IPS-NIHi7 (cell line): ENCODE measurements at regions not wholly inside any gene's neighbourhood (a gene's known extent, or its start where the extent isn't known, plus 50 kb on each side); places are given as distances from the start of the nearest gene placed in this dataset.
"Not testable (repeated sequence)": the region's sequence is repeated elsewhere in the genome, so short reads cannot be mapped to it uniquely, and the experiment has no call there.

Experiments used
- DNase-seq: peaks from one replicate; pipeline ENCODE4 v3.0.0; 2012; ENCODE audit warnings: mixed read lengths; ENCODE audit errors: extremely low spot score

DNA sequence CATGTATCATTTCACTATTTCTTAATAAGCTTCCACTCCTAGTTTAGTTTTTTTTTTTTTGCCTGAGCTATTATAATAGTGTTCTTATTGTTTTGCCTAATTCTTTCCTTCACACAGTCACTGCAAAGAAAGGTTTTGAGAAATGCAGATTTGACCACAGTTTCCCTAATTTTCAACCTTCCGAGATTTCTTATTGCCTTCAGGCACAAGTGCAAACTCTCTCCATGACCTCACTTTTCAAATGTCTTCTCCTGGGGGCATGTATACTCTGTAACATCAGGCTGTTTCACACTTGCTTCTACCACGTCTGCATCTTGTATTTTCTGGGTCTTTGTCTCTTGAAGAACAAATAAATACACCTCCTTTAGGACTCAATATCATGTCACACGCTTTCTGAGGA lies 339.0 kb upstream of the CITED2 start:
- DNase-seq, result no peak

DNA sequence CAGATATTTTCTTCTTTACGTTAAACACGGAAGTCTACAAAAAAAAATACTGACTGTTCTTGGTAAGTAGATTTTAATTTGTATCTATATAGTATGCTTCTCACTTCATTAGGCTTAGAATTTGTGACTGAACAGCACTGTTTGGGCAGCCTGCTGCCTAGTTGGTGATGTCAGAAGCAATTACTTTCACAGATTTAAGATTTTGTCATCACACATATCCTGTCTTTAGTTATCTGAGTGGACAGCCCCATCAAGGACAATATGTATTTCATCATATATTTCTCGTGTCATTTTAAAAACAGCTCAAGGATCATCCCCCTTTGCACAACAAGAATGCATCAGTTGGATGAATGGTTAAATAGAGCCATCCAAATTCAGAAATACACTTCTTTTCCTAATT lies 338.4 kb upstream of the CITED2 start:
- no peak for DNase-seq

DNA sequence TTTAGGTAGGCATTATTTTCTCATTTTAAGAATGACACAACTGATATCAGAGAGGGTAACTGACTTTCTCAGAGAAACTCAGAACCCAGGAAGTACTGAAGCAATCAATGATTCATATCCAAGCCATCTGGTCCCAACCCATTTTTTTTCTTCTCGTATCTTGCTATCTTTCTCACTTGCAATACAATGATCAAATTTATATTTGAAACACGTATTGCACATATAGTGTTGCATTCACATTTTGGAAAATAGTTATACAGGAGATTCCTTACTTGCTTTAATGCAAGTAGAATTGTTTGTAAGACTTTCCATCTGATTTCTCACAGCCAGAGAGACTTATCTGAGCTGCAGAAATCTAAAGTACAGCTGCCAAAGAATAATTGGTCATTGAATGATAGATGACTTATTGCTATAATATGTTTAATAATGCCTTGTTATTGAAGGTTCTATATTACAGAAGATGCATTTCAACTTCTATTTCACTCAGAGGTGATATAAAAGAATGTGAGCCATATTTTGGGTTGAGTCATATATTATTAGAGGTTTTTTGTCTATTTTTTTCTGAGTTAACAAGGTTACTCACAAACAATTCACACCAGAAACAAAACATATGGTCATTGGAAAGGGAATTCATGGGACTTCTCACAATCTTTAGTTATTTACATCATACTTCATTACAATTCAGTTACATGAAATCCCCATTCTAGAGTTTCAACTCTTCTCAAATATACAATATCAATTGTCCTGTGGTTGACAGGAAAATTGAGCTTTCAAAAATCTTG lies 337.5 kb upstream of the CITED2 start:
- no peak for DNase-seq

DNA sequence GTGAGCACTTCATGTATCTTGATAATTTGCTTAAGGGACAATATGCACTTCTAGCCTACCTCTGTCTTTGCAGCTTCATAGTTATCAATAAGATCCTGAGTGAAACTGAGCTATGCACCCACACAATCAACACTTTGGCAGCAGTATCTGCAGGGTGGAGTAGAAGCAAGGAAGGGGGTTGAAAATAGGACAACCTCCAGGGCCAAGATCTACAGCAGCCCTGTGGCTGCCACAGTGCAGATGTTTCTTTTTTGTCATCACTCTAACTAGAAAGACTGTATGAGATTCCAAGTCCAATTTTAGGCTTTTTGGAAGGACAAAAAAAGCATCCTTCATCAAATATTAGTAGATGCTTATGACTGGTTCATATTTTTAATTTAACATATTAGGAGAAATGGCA lies 336.1 kb upstream of the CITED2 start:
- no peak for DNase-seq

DNA sequence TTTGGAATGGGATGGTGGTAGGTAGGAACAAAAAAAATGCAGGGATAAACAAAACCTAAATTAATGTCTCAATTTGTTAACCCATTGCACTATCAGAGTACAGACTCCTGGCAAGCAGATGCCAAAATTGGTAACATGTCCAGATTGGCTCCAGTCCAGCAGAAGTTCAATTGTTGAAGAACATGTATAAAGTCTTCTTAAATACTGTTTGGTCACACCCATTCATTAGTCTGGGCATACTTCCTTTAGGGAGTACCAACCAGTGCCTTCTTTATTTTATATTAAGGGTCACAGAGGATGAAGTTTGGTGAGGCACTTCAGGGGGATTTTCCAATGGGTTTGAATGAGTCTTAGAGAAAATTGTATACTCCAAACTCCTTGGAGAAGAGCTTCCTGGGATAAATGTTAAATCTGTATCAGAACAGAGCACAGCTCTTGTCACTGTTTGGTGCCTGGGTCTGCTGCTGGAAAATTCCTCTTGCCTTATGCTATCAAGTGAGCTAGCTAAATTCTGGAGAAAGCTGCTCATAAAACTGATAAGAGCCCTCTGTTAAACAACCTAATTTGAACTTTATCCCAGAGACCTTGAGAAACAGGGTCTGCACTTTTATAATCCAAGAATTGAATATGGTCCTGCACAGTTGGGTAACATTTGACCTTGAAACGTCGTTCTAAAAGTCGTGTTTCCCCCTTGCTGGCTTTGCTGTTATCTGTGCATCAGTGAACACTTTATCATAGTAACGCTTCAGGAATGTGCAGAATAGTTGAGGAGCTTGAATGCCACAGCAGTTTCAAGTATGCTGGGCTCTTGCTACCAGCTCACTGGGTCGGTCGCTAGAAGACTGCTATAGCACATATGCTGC lies 334.1 kb upstream of the CITED2 start:
- no peak for DNase-seq

DNA sequence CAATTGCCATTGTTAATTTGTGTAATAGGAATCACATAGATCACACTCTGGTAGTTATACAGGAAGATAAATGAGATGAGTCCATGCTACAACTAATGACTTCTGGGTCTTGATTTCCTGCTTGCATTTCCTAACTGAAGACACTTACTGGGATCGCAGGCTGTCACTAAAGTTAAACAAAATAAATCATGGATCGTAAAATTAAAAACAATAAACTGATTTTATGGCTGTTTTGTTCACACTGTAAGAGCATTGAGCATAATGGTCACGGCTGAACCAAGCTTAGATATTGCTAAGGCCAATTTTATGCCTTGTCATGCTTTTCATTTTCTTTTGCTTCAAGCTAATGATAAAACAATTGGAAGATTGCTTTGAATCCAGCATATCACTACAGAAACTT lies 332.5 kb upstream of the CITED2 start:
- DNase-seq, result no peak

DNA sequence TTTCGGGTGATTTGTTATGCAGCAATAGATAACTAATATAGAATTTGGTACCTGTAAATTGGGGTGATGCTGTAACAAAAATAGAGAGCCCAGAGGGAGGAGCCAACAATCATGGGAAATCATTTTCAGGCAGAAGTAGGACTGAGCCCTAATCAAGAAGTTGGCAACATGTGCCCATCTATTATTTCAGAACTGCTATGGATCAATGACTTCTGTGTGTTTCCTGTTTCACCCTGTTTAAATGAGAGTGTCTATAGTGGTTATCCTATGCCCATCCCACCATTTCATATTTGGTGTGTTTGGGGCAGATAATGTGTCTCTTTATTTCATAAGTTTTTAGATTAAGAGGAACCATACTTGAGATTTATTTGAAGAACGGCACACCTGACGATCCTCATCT lies 330.8 kb upstream of the CITED2 start:
- no peak for DNase-seq

DNA sequence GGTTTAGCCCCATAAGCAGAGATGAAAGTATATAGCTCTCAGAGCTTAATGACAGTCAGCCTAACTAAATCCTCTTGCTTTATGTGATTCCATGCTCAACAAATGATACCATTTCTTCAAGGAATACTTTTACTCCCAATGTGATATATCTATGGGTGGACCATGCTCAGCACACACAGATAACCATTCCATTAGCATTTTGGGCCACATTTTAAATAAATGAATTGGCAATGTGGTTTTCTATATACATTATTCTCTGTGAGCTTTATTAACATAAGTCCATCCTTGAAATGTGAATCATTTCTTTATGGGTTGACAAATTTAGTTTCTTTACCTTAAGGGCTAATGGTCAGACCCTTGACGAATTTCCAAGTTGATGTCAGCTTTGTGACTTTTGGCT lies 329.3 kb upstream of the CITED2 start:
- DNase-seq, result no peak

DNA sequence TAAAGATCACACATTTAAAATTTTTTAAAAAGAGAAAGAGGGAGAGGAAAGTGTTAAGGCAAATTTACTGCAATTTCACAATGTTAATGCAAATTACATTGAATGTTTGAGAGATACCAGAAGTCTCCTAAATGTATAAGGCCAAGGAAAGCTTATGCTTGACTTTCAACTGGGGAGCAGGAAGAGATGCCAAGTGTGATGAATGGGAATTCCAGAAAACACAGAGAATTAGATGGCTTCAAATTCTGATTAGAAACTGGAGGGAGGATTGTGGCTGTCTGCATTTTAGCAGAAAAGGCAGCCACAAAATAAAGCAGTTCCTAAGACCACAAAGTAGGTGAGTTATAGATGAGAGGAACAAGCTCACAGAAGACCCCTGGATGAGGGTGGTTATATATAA lies 328.3 kb upstream of the CITED2 start:
- DNase-seq, result no peak

DNA sequence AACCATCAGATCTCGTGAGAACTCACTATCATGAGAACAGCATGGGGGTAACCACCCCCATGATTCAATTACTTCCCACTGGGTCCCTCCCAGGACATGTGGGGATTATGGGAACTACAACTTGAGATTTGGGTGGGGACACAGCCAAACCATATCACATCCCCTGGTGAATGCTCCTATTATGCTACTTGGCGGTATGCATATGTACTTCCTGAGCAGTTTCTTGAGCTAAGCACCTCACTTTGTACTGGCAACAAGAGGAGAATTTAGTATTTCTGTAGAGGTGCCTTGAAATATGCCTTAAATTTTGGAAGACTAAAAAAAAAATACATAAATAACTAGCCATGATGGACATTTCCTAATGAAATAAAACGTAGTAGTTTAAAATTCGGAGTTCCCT lies 327.2 kb upstream of the CITED2 start:
- DNase-seq, result no peak

DNA sequence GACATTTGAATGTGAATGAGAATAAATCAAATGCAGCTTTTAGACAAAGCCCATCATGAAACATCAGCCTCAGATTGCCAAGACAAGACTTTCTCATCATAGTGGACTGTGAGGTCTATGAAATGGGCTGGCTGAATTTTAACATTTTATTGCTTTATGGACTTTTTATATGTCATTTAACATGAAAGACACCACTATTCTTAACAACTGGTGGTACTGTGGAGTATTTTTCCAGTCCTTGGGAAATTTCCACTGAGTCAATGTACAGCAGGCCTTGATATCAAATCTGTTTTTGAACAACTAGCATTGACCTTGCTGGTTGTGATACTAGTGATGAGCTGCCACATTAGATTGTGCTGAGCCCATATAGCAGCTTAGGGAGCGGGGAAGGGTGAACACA lies 326.6 kb upstream of the CITED2 start:
- DNase-seq, result no peak

DNA sequence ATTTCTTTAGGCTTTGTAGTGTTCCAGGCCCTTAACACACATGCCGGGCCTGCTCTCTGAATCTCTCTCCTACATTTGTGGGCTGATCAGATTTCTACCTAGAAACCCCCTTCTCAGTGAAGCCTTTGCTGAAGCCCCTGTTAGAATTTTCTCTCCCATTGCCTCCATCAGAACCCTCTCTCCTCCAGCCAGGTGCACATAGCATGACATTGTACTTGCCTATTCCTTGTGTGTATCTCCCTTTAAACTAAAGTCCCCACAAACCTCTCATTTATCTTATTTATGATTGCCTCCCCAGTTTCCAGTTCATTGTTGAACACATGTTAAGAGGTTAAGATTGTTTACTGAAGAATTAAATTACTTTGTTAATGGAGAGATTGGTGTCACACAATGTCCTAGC lies 325.5 kb upstream of the CITED2 start:
- DNase-seq, result no peak

DNA sequence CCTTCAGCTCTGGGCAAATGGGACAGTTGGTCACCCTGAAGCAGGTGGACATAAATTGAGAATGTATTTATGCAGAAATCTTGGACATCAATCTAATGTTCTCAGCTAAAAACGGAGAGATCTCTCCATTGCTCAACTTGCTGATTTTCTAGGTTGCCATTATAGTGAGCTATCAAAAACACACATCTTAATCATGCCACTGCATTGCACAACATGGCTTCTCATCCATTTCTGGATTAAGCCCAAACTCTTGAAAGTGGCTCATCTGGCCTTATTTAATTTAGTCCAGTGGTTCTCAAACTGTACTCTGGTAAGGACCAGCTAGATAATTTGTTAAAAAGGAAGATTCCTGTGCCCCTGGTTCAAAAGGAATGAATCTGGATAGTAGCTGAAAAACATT lies 324.9 kb upstream of the CITED2 start:
- DNase-seq, result no peak

DNA sequence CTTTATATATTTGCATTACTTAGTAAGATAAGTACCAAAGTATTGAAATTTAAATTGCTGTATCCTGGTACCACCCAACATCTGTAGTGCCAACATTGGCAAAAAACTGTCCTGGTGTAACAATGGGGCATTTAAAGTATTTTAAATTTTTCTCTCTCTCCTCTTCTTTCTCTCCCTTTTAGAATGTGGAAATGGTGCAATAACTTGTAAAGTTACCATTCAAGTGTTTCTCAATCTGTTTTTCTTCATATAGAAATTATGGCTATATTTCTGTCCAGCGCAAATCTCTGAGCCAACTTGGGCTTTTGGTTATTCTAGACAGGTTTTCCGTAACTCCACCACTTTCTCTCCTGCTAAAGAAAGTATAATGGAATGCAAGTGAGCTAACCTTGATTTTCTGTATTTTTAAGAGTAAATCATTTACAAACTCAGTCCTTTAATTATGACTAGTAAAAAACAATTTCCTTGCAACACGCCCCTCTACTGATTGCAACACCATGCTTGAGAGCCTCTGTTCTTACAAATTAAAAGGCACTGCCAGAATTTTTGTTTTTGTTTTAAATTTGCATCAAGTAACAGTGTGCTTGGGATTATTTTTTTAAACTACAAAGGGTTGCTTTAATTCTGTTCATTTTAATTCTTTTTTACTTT lies 324.2 kb upstream of the CITED2 start:
- DNase-seq, result no peak

DNA sequence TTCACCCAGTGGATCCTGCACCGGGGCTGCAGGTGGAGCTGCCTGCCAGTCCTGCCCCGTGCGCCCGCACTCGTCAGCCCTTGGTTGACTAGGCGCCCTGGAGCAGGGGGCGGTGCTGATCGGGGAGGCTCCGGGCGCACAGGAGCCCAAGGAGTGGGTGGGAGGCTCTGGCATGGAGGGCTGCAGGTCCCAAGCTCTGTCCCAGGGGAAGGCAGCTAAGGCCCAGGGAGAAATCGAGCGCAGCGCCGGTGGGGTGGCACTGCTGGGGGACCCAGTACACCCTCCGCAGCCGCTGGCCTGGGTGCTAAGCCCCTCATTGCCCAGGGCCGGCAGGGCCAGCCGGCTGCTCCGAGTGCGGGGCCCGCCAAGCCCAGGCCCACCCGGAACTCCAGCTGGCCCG lies 323.4 kb upstream of the CITED2 start:
- DNase-seq, result not testable (repeated sequence)

DNA sequence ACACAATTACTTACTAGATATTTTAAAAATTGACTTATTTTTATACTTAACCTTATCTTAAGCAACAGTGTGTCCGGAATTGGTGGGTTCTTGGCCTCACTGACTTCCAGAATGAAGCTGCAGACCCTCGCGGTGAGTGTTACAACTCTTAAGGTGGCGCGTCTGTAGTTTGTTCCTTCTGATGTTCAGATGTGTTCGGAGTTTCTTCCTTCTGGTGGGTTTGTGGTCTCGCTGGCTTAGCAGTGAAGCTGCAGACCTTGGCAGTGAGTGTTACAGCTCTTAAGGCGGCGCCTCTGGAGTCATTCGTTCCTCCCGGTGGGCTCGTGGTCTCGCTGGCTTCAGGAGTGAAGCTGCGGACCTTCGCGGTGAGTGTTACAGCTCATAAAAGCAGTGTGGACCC lies 322.5 kb upstream of the CITED2 start:
- DNase-seq, result not testable (repeated sequence)

DNA sequence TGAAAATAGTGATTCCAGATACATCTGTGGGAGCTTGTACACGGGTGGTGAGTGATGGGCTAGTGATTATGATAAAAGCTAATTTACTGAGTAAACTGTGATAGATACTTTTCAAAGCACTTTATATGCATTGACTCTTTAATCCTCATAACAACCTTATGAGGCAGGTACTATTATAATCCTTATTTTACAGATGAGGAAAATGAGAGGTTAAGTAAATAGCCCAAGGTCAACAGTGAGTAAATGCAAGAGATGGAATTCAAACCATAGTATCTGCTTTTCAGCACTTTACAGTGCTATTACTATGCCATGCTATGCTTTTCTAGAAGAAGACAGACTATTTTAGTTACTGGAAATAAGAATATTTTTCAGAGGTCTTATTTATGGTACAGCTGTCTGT lies 320.9 kb upstream of the CITED2 start:
- DNase-seq, result no peak

DNA sequence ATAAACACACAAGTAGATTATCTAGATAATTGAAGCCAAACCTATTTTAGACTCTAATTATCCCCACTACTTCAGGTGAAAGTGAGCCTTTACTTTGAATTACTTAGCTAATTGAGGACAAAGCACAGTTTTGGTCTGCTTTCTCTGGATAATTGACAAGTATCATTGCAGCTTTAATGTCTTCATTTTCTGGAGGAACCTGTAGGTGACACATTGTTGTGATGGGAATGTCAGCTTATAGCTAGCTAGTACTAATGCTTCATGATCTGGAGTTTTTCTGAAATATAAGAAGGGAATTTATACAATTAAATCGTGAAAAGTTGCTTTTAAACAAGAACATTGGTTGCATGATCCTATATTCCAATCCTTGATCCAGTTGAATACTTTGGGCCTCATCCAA lies 319.3 kb upstream of the CITED2 start:
- DNase-seq, result no peak

DNA sequence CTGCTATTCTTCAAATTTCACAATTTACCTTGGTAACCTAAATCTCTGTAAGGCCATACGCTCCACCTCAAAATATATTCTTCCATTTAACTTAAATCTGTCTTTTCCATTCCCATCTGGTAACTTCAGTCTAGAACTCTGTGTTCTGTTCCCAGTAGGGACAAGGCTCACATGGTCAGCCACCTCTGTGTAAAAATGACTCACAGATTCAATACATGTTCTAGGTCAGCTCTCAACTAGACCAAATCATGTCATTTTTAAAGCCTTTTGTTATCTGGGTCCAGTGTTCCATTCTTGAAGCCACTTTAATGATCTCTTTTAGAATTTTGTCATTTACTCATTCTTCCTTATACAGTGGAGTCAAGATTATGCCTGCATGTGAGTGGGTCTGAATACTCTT lies 315.6 kb upstream of the CITED2 start:
- DNase-seq, result no peak

DNA sequence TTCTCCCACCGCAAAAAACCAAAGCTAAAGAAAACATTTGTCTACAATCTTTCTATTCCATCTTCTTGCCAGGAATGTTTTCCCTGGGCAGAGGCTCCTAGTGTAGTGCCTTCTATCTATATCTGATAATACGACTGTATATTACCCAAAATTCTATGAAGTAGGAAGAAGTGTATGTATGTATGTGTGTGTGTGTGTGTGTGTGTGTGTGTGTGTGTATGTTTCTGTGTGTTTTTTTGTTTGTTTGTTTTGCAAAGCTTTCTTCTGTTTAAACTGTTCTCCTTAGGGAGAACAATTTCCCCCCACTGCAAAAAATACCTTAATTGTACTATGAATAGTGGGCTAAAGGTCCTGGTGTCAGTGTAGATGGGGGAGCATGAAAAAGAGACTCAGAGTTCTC lies 312.6 kb upstream of the CITED2 start:
- DNase-seq, result no peak

DNA sequence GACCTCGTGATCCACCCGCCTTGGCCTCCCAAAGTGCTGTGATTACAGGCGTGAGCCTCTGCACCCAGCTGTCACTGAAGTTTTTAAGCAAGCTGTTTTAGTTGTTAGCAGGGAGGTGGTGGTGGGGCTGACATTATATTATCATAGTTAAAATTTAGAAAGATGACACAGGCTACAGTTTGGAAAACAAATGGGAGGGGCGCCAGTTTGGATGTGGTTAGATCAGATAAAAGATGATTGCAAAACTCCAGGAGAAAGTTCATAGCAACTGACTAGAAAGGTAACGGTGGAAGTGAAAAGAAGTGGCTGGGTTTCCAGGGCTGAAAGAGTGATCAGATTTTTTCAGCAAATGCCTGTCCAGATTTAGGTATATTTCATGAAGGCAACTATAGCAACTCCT lies 311.9 kb upstream of the CITED2 start:
- no peak for DNase-seq

DNA sequence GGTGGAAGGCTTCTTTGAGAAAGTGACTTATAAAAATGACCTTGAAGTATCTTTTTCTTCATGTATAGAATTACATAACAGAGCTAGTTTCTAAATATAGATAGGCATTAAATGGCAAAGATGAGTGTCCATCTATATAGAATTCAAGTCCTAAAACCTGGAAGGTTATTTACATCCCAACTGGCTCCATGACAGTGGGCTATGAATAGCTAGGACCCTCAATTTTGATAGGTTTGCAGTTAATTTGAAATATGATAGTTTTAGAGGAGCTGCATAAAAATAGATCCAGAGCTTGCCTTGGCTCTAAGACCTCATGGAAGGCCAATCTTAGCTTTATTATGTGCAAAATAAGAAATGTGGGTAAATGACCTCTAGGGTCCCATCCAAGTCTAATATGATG lies 310.6 kb upstream of the CITED2 start:
- no peak for DNase-seq

DNA sequence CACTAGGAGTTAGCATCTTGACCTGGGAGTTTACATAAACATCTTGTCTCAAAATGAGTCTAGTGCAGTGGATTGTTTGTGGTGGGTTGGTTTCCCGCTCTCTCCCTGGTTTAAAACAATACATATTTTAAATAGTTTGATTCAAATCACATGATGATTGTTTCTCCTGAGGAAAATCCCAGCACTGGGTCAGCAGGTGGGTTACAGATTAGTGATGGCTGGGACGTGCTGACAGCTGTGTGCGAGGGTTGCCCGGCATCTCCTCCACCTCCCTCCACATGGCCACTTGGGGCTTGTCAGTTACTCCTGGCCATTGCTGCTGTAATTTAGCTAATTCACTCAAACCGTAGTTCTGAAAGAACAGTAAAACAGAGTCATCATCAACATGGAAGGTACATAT lies 306.4 kb upstream of the CITED2 start:
- DNase-seq, result no peak
